CD4-positive, alpha-beta T cell treated with Interleukin-6 for 4 hours (primary cell): ENCODE measurements at regions not wholly inside any gene's neighbourhood (a gene's known extent, or its start where the extent isn't known, plus 50 kb on each side); places are given as distances from the start of the nearest gene placed in this dataset.

ENCODE experiments used
- DNase-seq: peaks from one replicate; pipeline ENCODE4 v3.0.0-alpha.2; 2020; ENCODE audit warnings: mixed read lengths

- DNase-seq: no peak
Observed at GRCh38 chr16:86042393-86042792, 143.4 kb downstream of the IRF8 start.

- no peak for DNase-seq
Observed at GRCh38 chr16:86042996-86043725, 144.2 kb downstream of the IRF8 start.

- DNase-seq: peak; percentile 45
Observed at GRCh38 chr16:86044241-86044671, 145.3 kb downstream of the IRF8 start.

- DNase-seq: peak; percentile 46
Observed at GRCh38 chr16:86044881-86045590, 146.1 kb downstream of the IRF8 start.

GRCh38 chr16:86045591-86045971 is 146.6 kb downstream of the IRF8 start:
- DNase-seq: no peak

GRCh38 chr16:86046026-86046425 is 147.1 kb downstream of the IRF8 start:
- DNase-seq: no peak

GRCh38 chr16:86046667-86047270 is 147.8 kb downstream of the IRF8 start:
- DNase-seq: no peak

GRCh38 chr16:86048221-86048620 is 149.3 kb downstream of the IRF8 start:
- no peak for DNase-seq

DNA sequence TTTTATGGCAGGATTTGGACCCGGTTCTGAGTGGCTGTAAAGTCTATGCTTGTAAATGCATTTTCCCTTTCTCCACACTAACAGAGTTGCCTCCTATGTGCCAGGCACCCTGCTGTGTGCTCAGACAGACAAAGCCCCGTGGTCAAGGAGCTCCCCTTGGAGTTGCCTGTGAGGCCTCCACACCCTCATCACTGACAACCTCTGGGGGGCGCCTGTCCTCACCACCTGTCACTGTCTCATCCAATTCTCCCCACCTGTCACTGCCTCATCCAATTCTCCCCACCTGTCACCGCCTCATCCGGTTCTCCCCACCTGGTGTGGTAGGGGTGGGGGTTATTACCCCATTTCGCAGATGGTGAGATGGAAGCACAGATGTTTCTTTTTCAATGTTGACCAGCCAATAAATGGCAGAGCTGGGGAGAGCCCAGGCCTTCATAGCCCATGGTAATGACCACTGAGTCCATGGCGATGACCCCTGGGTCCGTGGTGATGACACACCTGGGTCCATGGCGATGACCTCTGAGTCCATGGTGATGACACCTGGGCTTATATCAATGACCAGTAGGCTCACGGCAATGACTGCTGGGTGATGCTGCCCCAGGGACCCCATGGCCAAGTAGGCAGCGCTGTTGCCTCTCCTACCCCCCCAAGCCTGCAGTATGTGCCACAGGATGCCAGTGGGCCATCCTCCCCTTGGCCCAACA is 150.1 kb downstream of the IRF8 start:
- no peak for DNase-seq

GRCh38 chr16:86049641-86050040 is 150.7 kb downstream of the IRF8 start:
- DNase-seq: no peak

- no peak for DNase-seq
Observed at GRCh38 chr16:86050111-86050510, 151.1 kb downstream of the IRF8 start.

DNA sequence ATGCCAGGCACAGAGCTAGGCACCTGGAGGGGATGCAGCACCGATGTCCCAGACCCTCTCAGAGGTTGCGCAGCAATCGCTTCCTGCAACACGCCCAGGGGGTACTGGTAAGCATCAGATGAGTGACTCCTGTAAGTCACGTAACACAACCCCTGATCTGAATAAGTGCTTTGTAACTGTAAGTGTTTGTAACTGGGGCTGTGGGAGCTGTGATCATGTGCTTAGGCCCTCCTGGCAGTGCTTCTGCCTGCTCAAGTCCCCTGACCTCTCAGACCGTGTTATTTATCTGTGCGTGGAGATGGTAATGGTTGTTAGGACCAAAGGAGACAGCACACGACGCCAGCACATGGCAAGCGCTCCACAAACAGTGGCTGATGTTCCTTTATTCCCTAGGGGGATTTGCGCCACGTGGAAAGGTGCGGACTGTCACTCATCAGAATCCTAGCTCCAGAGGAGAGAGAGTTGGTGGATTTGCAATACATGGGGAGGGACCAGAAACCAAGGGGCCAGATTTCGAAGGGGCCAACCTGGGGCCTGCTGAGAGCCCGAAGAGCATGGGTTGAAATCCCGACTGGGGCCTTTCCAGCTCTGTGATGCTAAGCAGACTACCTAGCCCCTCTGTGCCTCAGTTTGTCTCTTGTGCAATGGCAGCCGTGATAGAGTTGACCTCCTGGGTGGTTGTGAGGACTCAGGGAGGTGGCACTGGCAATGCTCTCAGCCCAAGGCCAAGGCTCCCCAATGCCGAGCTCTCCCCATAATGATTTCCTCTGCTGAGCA is 151.8 kb downstream of the IRF8 start:
- DNase-seq: no peak

DNA sequence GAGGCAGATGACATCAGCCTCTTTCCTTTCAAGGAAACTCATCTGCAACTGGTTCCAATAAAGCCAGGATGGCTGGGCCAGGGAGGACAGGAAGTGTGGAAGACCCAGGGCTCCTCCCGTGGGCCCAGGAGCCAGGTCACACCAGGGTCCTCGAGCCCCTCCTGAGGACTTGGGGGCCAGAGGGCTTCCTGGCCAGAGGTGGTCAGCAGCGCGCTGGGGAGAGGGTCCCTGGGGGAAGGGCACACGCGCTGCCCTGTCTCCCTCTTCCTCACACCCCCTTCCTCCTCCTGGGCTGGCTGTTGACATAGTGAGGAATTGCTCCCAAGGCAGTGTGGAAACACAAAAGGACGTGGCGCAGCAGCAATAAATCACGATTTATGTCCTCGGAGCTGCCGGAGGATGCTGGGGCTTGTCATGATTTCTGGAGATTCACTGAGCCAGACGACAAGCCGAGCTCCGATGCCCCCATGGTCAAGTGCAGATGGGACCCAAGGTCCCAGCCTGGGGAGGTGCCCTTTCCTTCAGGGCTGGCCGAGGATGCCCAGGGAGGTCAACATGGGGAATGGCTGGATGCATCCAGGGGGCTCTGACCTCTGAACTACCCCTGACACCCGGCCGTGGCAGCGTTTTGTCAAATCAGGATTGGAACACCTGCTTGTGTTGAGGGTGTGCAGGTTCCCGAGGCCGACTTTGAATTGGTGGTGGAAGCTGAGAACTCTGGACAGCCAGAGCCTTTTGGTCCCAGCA is 152.6 kb downstream of the IRF8 start:
- no peak for DNase-seq

DNA sequence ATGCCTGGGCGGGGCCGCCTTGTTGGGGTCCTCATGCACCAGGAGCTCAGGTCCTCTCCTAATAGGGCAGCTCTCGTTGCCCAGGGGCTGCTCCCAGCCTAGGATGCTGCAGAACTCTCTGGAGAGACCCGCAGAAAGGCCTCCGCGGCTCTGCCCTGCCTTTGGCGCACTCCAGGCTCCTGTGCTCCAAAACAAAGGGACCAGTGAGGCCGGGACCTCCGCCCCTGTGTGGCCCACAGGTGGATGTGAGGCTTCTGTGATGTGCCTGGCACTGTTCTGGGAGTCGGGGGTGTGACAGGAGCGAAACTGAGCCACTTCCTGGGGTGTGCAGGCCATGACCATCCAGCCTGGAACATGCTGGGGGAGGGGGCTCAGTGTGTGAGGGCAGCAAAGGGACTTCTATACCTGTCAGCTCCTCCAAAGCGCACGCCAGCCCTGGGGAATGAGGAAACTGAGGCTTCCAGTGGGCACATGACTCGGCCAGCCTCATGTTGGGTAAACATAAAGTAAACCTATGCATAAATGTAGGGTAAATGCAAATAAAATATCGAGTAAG is 153.2 kb downstream of the IRF8 start:
- no peak for DNase-seq

- DNase-seq: no peak
Observed at GRCh38 chr16:86052926-86053325, 154.0 kb downstream of the IRF8 start.

GRCh38 chr16:86059253-86060171 is 160.6 kb downstream of the IRF8 start:
- no peak for DNase-seq

- DNase-seq: no peak
Observed at GRCh38 chr16:86060381-86061317, 161.7 kb downstream of the IRF8 start.

GRCh38 chr16:86061318-86061695 is 162.3 kb downstream of the IRF8 start:
- no peak for DNase-seq

- DNase-seq: no peak
Observed at GRCh38 chr16:86061721-86062120, 162.8 kb downstream of the IRF8 start.
